Left cardiac atrium (tissue), 4 donors: ENCODE measurements at regions not wholly inside any gene's neighbourhood (a gene's known extent, or its start where the extent isn't known, plus 50 kb on each side); places are given as distances from the start of the nearest gene placed in this dataset.
A peak's percentile ranks its signal among the peaks of the same experiment; 100 is the strongest.
"Not testable (repeated sequence)": the region's sequence is repeated elsewhere in the genome, so short reads cannot be mapped to it uniquely, and the experiment has no call there.

Source experiments
- ATAC-seq, 2 donors: fragments of 200-7000 bp; cut with Tn5 transposase; one replicate each; pipeline ENCODE4 v1.9.1; 2020; ENCODE audit warnings: mild to moderate bottlenecking in 2 of 2, moderate library complexity in 2 of 2
- DNase-seq: peaks from one replicate; pipeline ENCODE4 v3.0.0-alpha.2; 2020
- intact Hi-C, 2 donors: fragments of 100-400 bp; cut with DNase I; formaldehyde crosslinking; loops; one replicate each; pipeline versions ENCODE4 v1.14.1 to v1.15.1; 2022 to 2023
- donor health status: DM: no; HTN: yes; CAD: no.
- donor health status: DM: no; HTN: yes; CAD: no; lungs with severe emphysema.
- donor health status: DM: yes; HTN: yes; CAD: no.
- donor health status: Dilated cardiomyopathy.

DNA sequence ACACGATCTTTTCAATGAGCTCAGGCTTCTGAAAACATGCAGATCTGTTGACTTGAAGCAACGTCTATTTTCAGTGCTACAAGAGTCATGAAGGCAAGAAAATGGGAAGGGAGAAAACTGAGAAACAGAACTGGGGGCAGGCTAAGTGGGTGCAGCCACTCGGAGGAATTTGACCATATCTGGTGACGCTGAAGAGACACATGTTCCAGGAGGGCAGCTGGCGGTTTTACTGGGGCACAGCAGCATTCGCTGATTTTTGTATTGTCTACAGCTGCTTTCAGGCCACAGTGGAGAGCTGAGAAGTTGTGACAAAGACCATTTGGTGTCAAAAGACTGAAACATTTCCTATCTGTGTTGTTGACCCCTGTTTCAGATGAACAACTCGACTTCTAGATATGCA lies 103.0 kb upstream of the ELAC2 start:
- intact Hi-C loops, result no loop called here
- no peak for DNase-seq
- ATAC-seq, result no peak

DNA sequence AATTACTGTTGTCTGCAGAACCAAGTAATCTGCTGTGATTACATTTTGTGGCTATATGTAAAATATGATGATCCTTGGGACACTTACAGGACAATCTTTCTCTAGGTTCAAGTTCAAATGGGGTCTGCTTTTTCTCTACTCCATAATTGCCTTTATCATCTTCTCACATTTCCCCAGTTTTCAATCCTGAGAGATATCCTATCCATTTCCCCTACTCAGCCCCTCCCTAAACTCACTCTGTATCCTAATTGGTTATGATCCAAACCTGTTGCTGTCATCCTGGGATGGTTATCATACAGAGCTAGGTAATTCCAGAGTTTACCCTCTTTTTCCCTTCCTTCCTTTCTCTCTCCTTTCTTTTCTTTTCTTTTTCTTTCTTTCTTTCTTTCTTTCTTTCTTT lies 100.5 kb upstream of the ELAC2 start:
- intact Hi-C loops, result no loop called here
- no peak for ATAC-seq
- no peak for DNase-seq

DNA sequence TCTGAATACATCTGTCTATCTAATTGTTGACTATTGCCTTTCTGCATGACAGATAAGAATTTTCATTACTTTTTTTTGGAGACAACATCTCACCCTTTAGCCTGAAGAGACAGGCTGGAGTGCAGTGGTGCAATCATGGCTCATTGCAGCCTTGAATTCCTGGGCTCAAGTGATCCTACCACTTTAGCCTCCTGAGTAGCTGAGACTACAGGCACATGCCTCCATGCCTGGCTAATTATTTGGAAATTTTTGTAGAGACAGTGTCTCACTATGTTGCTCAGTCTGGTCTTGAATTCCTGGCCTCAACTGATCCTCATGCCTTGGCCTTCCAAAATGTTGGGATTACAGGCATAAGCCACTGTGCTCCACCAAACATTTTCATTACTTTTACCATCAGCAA lies 99.8 kb upstream of the ELAC2 start:
- no peak for ATAC-seq
- DNase-seq, result no peak
- intact Hi-C loops, result no loop called here

DNA sequence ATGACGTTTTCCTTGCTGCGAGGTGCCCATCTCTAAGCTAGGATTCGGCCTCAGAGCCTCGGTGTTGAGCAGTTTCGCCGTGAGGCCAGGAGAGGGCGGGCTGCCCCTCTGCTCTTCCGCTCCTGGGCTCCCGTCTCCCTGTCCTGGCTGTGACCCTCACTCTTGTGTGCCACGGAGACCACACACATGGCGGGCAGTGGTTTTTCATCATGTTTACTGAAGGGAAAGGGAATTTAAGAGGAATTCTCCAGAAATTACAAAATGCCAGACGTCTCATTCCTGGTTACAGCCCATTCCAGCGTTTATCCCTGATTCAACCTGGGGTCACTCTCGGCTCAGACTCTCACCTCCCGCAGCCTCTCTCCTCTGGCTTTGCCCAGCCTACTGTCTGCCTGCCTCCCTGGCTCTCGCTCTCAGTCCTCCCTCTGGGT lies 96.8 kb upstream of the ELAC2 start:
- DNase-seq (peak; percentile 21), ATAC-seq (peak in 1 of 2 donors; percentile 76)
- intact Hi-C loops, result no loop called here

DNA sequence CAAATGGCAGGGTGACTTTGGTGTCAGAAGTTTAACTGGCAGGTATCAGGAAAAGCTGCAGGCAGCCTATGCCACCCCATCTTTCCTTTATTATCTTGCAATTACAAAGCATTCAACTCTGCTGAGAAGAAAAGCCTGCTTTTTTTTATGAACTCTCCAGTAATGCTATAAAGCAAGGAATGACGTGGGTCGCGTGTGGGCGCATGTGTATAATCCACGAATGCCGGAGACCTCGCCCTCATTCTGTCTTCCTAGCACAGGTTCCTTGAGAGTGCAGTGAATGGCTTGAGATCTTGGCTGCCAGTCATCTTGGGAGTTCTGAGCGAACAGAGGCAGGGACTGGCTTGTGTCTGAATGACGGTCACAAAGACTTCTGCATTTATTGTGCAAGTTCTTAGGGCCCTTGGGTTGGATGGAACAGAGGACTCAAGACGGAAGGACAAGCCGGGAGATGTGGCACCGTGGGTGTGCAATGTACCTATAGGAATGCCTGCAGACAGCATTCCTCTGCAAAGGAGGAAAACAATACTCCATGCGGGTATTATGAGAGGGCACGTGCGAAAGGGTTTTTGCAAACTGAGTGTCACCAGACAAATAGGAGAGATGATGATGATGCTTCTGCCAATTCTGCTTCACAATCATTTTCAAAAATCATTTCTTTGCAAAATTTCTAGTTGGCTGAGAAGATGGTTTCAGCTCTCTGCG lies 96.1 kb upstream of the ELAC2 start:
- ATAC-seq (no peak), DNase-seq (no peak)
- intact Hi-C loops, result no loop called here

DNA sequence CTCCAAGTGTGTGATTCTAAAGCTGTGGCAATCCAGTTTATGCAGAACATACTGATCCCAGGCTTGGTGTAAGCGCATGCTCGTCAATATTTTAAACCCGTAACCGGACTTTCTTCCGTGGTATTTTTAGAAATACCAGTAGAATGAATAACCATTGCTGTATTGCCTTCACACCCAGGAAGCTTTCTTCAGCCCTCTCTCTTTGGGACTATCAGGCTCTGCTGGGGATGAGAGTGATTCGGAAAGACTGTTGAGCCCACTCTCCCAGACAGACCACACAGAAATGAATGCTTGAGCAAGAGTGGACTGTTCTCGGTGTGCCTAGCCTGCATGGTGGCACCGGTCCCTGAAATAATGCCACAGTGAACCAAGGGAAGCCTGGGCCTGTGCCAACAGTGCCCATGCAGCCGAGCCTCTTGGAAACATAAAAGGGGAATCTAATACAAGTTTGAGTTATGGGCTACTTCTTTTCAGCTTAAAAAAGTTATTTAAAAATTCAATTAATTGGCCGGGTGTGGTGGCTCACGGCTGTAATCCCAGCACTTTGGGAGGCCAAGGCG lies 89.9 kb upstream of the ELAC2 start:
- ATAC-seq, result no peak
- intact Hi-C loops, result no loop called here
- DNase-seq, result no peak

DNA sequence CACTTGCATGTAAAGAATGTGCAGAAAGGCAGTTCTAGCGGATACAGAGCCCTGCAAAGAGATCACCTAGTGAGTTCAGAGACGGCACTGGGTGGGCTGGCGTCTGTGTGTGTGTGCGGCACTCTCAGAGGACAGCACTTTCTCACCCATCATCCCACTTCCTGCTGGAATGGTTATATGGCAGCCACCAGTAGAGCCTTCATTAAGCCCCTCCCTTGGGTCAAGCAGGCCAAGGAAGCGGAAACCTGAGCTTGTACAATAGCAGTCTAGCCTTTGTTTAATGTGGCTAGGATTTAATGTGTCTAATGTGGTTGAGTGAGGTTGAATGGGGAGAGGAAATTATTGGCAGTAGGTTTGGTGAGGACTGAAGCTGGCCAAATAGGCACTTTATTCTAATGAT lies 88.3 kb upstream of the ELAC2 start:
- DNase-seq (no peak), ATAC-seq (no peak)
- intact Hi-C loops, result no loop called here

DNA sequence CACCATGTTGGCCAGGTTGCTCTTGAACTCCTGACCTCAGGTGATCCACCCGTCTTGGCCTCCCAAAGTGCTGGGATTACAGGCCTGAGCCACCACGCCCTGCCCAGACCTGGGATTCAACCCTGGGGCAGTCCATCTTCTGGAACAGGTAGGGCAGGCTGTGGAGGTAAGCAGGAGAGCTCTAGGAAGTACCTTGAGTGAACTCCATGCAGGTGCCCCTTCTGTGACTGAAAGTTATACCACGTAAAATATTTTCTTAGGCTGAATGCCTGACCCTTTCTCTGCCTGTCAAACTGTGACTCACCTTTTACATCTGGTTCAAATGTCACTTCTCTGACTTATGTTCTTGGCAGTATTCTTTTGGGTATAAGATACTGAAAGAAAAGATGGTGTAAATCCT lies 86.7 kb upstream of the ELAC2 start:
- ATAC-seq, result no peak
- DNase-seq, result no peak
- intact Hi-C loops, result no loop called here

DNA sequence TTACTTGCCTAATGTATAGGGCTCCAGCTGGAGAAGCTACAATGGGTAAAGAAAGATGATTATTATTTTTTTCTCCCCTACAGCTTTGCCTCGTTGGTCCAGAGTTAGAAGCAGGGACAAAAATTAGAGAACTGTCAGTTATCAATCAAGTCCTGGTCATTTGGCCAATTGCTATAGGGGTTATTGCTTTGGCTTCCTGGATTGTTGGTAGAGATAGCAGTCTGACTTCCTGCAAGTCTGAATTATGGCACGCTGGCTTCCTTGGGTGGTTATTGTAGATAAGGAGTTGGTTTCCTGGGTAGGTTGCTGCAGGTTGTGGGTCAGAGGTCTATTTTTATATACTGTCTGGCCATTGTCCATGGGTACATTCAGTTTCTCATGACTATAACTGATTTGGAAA lies 84.7 kb upstream of the ELAC2 start:
- ATAC-seq, result no peak
- no peak for DNase-seq
- intact Hi-C loops, result no loop called here

DNA sequence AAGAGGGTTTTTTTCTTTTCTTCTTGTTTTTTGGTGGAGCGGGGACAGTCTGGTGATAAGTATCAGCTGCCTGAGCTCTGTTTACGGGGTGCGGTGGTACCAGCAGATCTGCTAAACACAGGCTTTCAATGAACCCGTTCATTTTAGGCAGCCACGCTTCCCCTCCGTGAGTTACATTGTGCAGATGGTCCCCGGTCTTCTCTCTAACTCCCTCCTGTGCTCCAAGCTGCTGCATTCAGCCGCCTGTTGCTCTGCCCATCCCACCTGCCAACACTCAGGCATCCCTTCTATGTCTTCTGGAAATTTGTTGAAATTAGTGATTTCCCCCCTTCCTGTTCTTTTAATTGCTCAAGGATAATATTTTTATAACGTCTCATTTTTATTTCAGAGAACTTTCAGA lies 82.1 kb upstream of the ELAC2 start:
- intact Hi-C loops, result no loop called here
- ATAC-seq (no peak), DNase-seq (no peak)

DNA sequence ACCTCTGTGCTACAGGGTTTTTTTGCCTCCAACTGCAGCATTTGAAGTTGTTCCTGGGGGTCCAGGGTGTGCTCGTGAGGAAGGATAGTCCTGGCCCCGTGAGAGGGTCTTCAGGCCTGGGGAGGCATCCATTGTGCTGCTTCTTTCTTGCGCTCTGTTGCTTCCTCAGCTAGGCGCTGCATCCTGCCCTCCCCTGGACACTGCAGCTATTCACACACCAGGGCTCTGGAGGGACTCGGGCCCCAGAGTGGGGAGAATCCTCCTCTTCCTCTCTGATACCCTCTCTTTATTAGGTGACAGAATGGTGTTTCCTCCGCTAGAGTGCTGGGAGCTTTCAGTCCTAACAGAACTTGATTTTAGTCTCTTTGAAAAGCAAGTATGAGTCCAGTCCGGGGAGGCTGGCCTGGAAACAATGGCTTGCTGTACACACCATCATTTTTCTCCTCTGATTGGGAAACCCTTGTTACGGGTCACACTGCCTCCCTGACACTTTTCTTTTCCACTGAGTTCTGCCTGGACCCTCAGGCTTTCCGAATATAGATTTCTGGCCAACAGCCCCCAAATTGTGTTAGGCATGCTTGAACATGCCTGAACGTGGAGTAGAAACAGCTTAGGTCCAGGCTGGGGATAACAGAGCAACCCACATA lies 81.4 kb upstream of the ELAC2 start:
- intact Hi-C loops, result no loop called here
- DNase-seq (no peak), ATAC-seq (no peak)

DNA sequence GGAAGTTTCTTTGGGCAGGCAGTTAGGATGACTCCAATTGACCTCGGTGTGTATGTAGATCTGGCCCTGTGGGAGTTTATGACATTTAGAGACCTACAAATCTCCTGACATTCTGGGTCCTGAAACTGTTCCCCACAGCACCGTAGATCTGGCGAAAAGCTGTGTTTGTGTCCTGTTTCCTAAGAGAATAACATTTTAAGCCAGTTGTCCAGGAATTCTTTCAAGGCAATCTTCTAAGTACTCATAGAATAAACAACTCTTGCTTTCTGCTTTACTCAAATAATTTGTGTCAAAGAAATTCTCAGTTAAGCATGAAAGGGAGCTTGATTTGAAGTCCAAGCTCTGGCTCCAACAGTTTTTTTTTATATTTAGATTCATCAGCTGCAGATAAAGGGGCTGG lies 78.5 kb upstream of the ELAC2 start:
- ATAC-seq (no peak), DNase-seq (no peak)
- intact Hi-C loops, result no loop called here

DNA sequence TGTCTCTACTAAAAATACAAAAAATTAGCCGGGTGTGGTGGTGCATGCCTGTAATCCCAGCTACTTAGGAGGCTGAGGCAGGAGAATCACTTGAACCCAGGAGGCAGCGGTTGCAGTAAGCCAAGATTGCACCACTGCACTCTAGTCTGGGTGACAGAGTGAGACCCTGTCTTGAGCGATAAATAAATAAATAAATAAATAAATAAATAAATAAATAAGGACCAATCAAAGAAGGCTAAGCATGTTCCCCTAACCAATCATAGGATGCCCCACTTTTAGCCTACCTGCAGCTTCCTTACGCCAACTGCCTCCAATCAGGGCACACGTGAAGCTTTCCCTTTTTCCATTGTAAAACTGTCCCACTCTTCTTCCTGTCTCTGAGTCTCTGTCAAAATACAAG lies 74.2 kb upstream of the ELAC2 start:
- ATAC-seq, DNase-seq, intact Hi-C loops: not testable (repeated sequence)

DNA sequence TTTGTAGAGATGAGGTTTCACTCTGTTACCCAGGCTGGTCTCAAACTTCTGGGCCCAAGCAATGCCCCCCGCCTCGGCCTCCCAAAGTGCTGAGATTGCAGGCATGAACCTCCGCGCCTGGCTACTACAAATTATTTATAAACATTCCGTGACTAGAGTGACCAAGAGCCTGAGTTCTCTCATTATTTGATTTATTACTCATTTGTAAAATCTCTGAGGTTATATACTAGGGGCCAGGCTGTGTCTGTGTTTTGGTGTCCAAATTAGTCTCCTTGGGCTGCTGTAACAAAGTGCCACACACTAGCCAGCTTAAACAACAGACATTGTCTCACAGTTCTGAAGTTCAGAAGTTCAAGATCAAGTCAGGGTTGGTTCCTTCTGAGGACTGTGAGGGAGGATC lies 70.8 kb upstream of the ELAC2 start:
- intact Hi-C loops, result loop anchor here in 1 of 2 donors (5.0 kb wide), 1 partner anchor 39 kb away; no protein-coding TSS in a partner anchor
- DNase-seq, result no peak
- ATAC-seq, result no peak

DNA sequence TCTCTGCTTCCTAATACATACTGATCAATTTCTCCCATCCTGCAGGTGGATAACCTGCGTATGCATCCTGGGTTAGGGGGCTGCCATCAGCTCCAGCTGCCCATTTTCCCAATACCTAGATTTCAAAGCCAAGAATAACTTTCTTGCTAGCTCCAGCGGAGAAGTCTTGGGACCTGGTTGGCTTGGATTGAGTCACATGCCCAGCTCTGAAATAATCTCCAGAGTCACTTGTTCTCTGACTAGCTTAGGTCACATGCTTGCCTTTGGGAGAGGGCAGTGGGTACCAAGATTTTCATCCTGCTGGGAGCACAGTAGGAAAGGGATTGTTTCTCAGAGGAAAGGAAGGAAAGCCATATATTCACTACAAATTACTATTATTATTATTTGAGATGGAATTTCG lies 70.0 kb upstream of the ELAC2 start:
- ATAC-seq, result no peak
- DNase-seq, result no peak
- intact Hi-C loops, result loop anchor here in 1 of 2 donors (5.0 kb wide), 1 partner anchor 39 kb away; no protein-coding TSS in a partner anchor

DNA sequence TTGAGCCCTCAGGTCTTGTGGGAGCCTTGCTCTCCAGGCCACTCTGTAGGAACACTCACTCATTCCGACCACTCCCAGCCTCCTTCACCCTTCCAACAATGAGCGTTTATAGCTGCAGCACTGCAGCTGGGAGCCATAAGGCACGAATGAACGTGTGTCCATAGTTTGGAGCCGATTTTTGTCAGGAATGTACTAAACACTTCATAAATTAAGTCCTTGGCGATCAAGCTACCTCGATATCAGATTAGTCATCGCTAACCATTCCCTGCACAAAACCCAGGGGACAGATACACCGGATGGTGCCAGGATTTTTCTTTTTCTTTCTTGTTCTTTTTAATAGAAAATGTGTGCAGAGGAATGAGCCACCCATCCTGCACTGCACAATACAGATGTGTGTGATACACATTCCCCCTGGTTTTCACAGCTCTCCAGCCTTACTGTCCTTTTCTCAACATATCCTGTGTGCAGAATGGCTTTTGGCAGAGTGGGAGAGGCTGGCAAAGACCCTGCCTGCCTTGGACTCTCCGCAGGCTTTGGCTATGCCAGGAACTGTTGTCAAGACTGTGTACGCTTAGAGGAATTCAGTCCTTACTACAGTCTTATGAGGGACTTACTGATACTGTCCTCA lies 68.4 kb upstream of the ELAC2 start:
- ATAC-seq (peak; percentile 55 to 91), DNase-seq (no peak)
- intact Hi-C loops, result loop anchor here in 1 of 2 donors (5.0 kb wide), 1 partner anchor 41 kb away; no protein-coding TSS in a partner anchor

DNA sequence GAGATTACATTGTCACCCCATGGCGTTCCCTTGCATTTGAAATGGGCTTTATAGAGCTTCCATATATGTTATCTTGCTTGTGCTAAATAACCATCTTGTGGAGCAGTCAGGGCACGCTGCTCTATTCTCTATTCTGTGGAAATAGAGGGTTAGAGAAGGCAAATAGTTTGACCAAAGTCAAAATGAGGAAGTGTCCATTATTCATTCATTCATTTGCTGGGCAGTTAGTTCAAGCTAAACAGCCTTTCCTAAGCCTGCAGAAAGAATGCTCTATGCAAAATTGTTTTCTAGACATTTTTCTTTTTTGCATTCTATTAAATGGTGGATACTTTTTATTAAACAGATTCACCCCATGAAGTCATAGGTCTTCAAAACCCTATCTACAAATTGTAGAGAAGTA lies 67.8 kb upstream of the ELAC2 start:
- ATAC-seq, result no peak
- intact Hi-C loops, result loop anchor here in 1 of 2 donors (5.0 kb wide), 1 partner anchor 42 kb away; no protein-coding TSS in a partner anchor

DNA sequence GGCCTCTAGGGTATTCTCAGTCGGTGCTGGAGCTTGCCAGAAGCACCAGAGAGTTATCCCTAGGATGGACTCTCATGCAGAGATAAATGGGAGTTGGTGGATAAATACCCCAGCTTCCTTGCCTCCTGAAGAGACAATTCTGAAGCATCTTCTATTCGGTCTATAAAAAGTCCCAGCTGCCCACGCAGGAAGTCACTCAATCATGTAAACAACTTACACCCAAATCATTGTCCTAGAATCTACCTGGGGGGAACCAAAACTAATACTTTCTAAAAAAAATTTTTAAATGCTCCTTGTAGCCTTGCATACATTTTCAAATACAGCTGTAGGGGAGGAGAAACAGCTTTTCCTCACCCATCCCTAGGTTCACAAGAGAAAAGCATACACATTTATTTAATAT lies 66.6 kb upstream of the ELAC2 start:
- no peak for DNase-seq
- intact Hi-C loops, result no loop called here
- ATAC-seq, result no peak

More for the DNA sequence above, 67.8 kb upstream of the ELAC2 start:
- DNase-seq, result no peak

DNA sequence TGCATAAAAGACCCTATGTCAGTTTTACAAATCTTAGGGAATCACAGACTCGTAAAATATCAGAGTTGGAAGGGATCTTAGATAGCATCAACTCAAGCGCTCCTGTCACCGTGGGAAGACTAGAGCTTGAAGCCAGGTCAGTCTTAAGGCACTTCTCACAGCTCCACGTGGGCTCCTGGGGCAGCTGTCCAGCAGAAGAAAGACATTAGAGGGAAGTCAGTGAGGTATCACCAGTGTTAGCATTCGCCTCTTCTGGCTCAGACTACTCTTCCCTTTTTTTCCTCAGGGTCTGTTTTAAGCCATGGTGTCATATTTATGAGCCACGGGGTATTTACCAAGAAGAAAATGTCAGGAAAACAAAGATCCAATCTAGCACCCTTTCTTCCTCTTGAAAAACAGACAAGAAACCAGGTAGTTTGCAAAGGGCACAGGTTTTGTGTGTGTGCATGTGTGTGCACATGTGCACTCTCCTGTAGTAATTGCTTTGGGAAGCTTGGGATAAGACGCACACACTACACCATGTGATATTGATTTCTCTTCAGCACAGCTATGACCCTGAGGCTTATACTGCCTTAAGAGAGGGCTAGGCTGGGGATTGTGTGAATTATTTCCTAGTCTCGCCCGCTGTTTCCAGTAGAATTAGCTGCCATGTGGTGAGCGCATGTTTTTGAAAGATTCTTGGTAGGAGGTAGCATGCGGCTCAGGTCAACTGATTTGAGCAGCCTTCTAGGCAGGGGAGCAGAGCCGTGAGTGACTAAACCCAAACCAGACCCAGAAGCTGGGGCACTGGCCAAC lies 61.0 kb upstream of the ELAC2 start:
- ATAC-seq, result no peak
- DNase-seq, result no peak
- intact Hi-C loops, result no loop called here
